Colonic mucosa (tissue), 4 donors: ENCODE measurements at regions not wholly inside any gene's neighbourhood (a gene's known extent, or its start where the extent isn't known, plus 50 kb on each side); places are given as distances from the start of the nearest gene placed in this dataset.

Experiments
- DNase-seq: peaks from one replicate; pipeline ENCODE4 v3.0.0-alpha.2; 2020
- H3K27ac ChIP-seq: fragments of 200-600 bp; one replicate; pipeline ENCODE4 v1.8.0; 2021
- H3K27me3 ChIP-seq: fragments of 200-600 bp; one replicate; pipeline ENCODE4 v1.8.0; 2021
- H3K36me3 ChIP-seq: fragments of 200-600 bp; one replicate; pipeline ENCODE4 v1.8.0; 2021
- H3K4me1 ChIP-seq: fragments of 200-600 bp; one replicate; pipeline ENCODE4 v1.8.0; 2021; ENCODE audit warnings: mild to moderate bottlenecking
- H3K4me3 ChIP-seq: fragments of 200-600 bp; one replicate; pipeline ENCODE4 v1.8.0; 2021
- H3K9ac ChIP-seq, 2 donors: one replicate each; pipeline ENCODE4 v1.7.0; 2013; ENCODE audit warnings: control low read depth in 2 of 2, low read depth in 2 of 2, low read length in 2 of 2
- H3K9me3 ChIP-seq: fragments of 200-600 bp; one replicate; pipeline ENCODE4 v1.8.0; 2021
- intact Hi-C: fragments of 100-400 bp; cut with DNase I; formaldehyde crosslinking; loops from one replicate; pipeline ENCODE4 v1.14.1; 2022
- TF ChIP-seq, protein P1 (sequence below): fragments of 200-600 bp; IDR thresholded peaks from one replicate; pipeline ENCODE4 v1.8.0; 2022; ENCODE audit warnings: antibody characterized with exemption, mild to moderate bottlenecking
- donor health status: healthy.
- donor health status: DM: no; HTN: no; CAD: no.
- donor health status: DM: no; HTN: no; CAD: no.

DNA sequence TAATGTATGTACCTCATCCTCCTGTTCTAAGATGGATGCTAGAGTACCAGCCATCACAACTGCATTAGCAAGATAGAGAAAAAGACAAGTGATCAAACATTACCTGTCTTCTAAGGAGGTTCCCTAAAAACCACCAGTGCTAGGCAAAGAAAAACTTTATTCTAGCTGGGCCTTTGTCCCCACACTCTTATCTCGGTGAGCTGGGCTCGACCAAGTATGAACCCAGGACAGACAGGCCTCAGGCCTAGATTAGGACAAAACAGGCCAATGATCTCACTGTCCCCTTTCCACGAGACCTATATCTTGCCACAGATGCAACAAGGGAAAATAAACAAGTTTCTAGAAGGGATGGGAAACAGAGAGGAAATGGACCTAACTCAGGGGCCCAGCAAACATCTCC lies 127.6 kb upstream of the PKDCC start:
- intact Hi-C loops: no loop called here
- Histone ChIP-seq H3K27ac (no peak overlapping the region), H3K4me3 (no peak overlapping the region), H3K36me3 (no peaks in the 10 kb centered on the region), H3K9ac (no peak overlapping the region), H3K9me3 (no peaks in the 10 kb centered on the region), H3K27me3 (no peaks in the 10 kb centered on the region), H3K4me1 (no peaks in the 10 kb centered on the region)
- DNase-seq: no peak
- TF ChIP-seq, protein P1, sequence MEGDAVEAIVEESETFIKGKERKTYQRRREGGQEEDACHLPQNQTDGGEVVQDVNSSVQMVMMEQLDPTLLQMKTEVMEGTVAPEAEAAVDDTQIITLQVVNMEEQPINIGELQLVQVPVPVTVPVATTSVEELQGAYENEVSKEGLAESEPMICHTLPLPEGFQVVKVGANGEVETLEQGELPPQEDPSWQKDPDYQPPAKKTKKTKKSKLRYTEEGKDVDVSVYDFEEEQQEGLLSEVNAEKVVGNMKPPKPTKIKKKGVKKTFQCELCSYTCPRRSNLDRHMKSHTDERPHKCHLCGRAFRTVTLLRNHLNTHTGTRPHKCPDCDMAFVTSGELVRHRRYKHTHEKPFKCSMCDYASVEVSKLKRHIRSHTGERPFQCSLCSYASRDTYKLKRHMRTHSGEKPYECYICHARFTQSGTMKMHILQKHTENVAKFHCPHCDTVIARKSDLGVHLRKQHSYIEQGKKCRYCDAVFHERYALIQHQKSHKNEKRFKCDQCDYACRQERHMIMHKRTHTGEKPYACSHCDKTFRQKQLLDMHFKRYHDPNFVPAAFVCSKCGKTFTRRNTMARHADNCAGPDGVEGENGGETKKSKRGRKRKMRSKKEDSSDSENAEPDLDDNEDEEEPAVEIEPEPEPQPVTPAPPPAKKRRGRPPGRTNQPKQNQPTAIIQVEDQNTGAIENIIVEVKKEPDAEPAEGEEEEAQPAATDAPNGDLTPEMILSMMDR: no peak

DNA sequence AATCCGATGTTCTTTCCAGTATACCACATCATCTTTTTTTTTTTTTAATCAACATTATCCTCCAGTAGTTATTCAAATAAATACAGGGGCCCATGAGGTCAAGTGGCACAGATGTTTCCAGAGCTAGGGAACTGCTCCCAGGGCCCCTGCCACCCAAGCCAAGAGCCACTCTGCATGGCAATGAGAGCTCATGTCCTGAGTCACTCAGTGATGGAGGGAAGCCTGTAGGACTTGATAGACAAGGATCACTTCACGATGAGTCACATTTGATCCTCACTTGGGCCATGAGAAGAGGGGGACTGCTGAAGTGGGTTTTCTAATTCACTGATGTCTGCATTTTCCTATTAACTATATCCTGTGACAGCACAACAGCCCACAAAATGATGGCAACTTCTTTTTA lies 127.0 kb upstream of the PKDCC start:
- no peak overlapping the region for H3K9ac ChIP-seq
- H3K27ac ChIP-seq: no peak overlapping the region

DNA sequence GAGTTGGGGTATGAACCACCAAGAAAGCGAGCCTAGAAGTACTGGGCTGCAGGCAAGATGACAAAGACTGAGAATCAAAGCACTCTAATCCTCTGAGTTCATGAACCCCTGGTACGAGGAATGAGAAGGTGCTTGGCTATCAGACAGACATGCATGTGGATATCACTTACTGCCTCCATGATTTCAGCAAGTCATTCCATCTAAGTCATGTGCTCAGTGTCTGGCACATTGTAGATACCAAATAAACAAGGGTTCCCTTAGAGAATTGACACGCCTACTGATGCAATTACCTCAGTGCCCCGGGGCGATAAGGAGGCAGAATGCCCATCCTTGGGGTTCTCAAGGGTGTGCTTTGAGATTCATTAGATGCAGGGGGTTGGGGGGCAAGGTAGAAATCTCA lies 125.6 kb upstream of the PKDCC start:
- intact Hi-C loops: no loop called here
- H3K36me3 ChIP-seq: no peaks in the 10 kb centered on the region
- H3K4me3 ChIP-seq: no peak overlapping the region
- no peaks in the 10 kb centered on the region for H3K4me1 ChIP-seq
- no peak for DNase-seq
- no peaks in the 10 kb centered on the region for H3K9me3 ChIP-seq
- TF ChIP-seq, protein P1: no peak
- no peaks in the 10 kb centered on the region for H3K27me3 ChIP-seq
- no peak overlapping the region for H3K27ac ChIP-seq
- no peak overlapping the region for H3K9ac ChIP-seq

More for the DNA sequence above, 127.0 kb upstream of the PKDCC start:
- Histone ChIP-seq H3K4me3 (no peak overlapping the region), H3K36me3 (no peaks in the 10 kb centered on the region), H3K4me1 (no peaks in the 10 kb centered on the region), H3K9me3 (no peaks in the 10 kb centered on the region), H3K27me3 (no peaks in the 10 kb centered on the region)
- intact Hi-C loops: no loop called here
- DNase-seq: no peak
- TF ChIP-seq, protein P1: no peak

DNA sequence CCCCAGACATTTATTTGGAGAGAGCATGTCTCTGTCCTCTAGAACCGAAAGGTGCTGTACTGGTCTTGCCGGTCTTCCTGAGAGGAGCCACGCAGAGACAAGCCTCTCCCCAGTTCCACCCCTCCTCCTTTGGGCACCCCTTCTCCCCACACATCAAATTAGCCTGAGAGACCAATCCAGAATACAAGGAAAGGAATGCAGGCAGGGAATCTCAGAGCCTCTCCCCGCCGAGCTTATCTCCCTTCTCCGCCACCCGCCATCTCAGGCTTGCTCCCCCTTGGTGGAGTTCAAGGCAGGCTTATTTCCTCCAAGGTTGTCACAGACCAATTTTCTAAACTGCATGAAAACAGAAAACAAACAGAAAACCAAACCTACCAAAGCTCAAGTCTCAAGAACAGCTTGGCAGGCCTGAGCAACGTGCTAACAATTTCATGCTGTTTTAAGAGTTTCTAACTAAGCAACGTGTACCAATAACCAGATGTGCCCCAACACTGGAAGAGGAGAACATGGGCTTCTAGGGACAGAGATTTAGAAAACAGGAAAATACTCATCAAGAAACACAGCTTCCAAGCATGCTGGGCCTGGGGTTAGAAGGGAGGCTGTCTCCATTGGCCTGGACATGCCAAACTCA lies 124.5 kb upstream of the PKDCC start:
- TF ChIP-seq, protein P1: no peak
- intact Hi-C loops: no loop called here
- Histone ChIP-seq H3K27ac (no peak overlapping the region), H3K9ac (no peak overlapping the region), H3K27me3 (no peaks in the 10 kb centered on the region), H3K4me1 (no peaks in the 10 kb centered on the region), H3K9me3 (no peaks in the 10 kb centered on the region), H3K36me3 (no peaks in the 10 kb centered on the region), H3K4me3 (no peak overlapping the region)
- DNase-seq: no peak

DNA sequence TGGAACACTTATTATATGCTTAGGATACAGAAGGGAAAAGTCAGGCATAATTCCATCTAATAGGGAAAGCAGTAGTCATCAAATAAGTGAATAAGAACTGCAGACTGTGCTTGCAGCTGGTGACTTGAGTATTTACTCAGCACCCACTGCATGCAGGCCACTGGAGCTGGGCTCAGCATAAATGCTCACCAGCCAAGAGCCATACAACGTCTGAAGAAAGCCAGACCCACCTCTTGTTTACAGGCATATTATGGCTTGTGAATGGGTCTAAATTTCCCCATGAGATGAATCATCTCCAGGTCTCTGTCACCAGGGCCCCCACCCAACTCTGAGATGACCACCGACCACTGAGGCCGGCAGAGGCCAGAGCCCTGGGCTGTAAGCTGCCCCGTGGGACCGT lies 123.8 kb upstream of the PKDCC start:
- DNase-seq: no peak
- no peaks in the 10 kb centered on the region for H3K4me1 ChIP-seq
- H3K36me3 ChIP-seq: no peaks in the 10 kb centered on the region
- H3K4me3 ChIP-seq: no peak overlapping the region
- intact Hi-C loops: no loop called here
- no peak overlapping the region for H3K27ac ChIP-seq
- no peaks in the 10 kb centered on the region for H3K27me3 ChIP-seq
- TF ChIP-seq, protein P1: no peak
- H3K9ac ChIP-seq: no peak overlapping the region
- H3K9me3 ChIP-seq: no peaks in the 10 kb centered on the region
